DMS114 treated with DMSO at 0.1 percent for 48 hours (cell line): ENCODE measurements at regions not wholly inside any gene's neighbourhood (a gene's known extent, or its start where the extent isn't known, plus 50 kb on each side); places are given as distances from the start of the nearest gene placed in this dataset.

ENCODE experiments used
- DNase-seq: peaks from one replicate; lab custom pipeline; 2025; ENCODE audit not compliant: unreplicated experiment; lab: John Stamatoyannopoulos, UW

- no peak for DNase-seq
Measured at GRCh38 chr1:56394298-56394697, 185.1 kb downstream of the PLPP3 start.

DNA sequence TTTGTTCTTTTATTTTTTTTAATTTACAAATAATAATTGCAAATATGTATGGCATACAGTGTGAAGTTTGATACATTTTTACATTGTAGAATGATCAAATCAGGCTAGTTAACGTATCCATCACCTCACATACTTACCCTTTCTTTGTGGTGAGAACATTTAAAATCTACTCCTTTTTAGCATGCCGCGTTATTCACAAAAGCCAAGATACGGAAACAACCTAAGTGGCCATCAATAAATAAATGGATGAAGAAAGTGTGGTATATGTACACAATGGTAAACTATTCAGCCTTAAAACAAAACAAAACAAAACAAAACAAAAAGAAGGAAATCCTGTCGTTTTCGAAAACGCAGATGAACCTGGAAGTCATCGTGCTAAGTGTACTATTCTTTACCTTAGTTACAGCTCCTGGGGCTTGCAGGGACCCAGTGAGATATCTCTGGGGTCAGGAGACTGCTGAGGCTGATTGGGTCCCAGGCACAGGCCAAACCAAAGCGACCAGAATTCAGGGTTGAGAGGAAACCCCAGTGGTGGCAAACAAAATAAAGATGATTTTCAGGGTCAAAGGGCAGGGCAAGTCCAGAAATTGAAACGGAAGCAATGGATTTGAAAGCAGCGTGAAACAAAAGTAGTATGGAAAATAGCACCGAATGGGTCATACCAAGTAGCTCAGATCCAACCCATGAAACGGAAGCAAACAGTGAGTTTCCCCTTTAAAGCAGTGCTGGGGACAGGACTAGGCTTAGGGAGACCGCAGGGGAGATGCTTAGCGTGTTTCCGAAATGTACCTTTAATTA is 188.2 kb downstream of the PLPP3 start:
- no peak for DNase-seq

DNA sequence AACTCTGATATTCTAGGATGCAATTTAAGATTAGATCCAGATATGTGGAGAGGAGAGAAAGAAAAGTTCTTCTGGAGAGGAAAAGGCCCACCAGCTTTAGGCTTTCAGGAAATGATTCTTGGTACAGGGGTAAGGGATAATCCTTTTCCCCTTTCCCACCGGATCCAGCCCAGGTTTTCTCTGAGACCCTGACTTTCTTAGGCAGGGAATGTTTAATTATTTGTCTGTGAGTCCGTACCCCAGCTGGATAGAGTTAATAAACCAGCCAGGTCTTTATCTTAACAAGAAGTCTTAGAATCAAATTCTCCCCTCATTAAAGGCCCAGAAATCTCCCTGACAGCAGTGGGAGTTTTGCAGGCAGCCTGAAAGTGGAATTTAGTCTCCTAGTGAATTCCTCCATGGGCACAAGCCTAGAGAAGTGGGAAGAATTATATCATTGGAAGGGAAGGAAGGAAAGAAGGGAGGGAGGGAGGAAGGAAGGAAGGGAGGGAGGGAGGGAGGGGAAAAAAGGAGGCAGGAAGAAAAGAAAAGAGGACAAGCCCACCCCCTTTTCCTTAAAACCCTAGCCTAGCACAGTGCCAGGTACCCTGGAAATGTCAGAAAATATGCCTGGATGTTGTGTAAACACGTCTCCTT is 189.0 kb downstream of the PLPP3 start:
- no peak for DNase-seq

DNA sequence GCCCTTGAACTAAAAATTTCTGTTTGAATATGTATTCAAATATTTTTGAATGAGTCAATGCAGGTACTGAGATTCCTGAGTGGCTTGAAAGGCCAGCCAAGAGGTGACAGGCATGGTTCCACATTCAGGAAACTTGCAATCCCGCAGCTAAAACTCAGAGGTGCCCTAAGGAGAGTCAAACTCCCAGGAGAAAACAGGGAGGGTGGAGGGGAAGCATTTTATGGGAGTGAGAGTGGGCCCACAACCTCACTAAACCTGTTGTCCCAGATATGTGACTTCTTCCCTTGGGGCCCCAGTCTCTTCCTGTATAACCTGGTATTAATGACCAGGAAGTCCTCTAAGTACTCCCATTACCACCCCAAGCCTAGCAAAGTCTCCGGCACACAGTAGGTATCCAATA is 189.6 kb downstream of the PLPP3 start:
- DNase-seq, result no peak

DNA sequence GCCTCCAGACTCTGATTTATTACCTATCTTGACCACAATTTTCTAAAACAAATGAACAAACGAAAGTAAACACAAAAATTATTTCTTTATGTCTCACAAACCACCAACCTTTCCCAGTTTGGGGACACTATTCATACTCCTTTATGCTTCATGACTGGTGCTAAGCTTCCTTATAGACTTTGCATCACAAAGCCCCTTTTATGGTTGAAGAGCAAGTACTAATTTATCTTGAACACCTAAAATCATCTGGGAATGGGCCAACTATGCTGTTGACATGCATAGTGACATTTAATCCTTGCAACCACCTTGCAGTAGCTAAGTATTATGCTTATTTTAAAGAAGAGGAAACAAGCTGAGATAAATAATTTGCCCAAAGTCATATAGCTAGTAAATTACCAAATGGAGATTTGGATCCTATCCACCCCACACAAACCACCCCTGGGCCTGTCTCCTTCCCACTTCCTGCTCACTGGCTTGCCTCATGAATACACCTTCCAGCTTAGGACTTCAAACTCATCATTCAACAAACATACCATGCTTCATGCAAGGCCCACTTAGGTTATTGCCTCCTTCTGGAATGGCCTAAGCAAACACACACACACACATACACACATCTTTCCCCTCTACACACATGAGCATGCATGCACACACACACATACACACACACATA is 192.2 kb downstream of the PLPP3 start:
- no peak for DNase-seq

DNA sequence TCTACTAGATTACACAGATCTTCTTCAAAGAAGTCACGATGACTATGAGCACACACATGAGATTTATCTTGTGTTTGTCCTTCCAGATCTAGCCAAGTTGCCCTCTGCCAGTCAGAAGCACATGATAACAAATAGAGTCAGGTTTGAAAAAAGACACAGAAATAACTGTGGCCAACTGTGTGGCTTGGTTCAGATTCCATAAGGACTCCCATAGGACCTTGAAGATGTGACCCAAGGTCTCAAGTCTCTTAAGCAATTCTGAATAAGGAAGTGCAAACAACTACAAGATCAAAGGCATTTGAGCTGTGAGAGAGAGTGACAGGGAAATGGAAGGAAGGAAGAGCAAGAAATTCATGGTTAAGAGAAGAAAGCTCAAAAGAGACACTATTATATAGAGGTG is 194.0 kb downstream of the PLPP3 start:
- DNase-seq, result no peak

GRCh38 chr1:56382929-56383328 is 196.4 kb downstream of the PLPP3 start:
- DNase-seq, result no peak

DNA sequence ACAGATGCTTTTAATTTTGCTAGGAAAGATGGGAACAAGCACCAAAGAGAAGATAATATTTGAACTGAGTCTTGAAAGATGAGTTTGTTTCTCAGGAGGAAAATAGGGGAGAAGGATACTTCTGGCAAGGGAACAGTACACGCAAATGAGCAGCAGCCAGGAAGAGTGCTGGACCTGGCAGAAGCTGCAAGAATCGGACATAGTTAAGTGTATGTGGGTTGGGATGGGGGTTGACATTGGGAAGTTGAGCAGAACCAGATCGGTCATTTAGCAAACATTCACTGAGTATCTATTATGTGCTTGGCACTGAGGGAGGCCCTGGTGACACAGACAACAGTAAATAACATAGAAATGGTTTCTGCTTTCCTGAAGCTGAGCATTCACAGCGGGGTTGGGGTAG is 198.8 kb downstream of the PLPP3 start:
- no peak for DNase-seq

DNA sequence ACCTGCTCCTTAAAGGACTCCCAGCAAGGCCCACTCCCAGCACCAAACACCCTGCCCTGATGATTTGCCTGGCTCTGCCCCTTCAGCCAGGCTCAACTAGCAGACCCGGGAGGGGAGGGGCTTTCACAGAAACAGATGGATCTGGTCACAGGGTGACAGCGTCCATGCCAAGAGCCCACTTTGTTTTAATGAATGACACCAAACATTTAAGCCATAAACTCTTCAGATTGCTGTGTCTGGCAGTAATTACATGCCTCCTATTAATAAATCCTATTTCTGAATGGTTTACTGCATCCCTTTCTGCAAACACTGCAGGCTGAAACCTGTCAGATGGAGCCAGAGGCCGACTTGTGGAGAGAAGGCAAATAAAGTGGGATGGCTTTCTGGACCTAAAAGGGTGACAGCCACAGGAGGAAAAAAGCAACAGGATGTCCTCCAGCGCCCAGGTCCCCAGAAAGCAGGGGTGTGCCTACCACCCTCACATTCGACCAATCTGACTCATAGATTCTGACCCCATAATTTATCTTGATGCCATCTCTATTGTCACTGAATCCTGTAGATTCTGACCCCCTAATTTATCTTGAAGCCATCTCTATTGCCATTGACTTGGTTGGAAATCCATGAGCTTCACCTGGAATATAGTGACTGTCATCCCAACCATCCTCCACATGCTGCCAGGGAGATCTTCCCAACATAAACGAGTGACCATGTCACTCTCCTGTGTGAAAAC is 200.9 kb downstream of the PLPP3 start:
- no peak for DNase-seq

DNA sequence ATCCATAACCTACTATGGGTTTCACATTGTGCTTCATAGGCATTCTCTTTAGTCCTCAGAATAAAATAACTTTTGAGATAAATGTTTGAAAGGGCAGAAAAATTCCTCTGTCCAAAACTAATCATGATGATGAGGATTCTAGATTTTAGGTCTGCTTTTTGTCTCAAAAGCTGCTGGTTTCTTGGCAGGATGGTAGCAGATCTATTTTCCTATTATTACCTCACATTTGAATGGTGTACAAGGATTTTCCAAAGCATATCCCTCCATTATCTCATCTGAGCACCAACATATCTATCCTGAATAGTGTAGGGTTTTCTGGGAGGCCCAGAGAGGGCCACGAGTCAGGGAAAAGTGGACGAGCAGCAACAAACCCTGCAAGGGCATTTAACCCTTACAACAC is 201.9 kb downstream of the PLPP3 start:
- no peak for DNase-seq

DNA sequence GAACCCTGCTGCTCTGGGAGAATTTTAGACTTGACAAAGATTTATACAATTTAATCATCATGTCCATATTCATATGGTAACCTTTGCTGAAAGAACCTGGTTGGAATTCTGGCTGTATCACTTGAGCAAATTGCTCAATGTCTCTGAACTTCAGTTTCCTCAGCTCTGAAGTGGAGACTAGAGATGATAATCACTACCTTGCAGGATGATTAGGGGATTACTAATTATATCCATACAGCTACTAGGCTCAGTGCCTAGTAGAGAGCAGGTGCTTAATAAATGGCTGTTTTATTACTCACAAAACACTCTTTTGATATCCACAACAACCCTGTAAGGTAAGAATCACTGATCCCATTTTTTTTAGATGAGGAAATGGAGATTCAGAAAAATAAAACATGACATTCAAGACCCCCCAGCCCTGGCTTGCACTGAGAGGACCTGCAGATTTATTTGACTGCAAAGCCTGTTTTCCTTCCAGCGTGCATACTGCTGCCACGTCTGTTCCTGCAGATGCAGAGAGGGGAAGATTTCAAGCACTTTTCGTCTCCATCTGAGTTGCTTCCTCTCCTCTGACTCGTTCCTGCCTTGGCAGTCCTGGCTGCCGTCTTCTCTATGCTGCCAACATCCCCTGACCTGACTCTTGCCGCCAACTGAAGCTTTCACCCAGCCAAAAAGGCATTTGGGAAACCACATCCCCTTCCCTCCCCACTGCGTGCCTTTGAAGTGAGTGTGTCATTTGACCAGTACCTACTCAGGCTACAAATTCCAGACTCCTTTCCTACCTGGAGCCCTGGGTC is 203.0 kb downstream of the PLPP3 start:
- no peak for DNase-seq

- DNase-seq, result no peak
Measured at GRCh38 chr1:56375326-56375804, 204.0 kb downstream of the PLPP3 start.

GRCh38 chr1:56374026-56374974 is 205.1 kb downstream of the PLPP3 start:
- no peak for DNase-seq

- no peak for DNase-seq
Measured at GRCh38 chr1:56370513-56370912, 208.8 kb downstream of the PLPP3 start.

DNA sequence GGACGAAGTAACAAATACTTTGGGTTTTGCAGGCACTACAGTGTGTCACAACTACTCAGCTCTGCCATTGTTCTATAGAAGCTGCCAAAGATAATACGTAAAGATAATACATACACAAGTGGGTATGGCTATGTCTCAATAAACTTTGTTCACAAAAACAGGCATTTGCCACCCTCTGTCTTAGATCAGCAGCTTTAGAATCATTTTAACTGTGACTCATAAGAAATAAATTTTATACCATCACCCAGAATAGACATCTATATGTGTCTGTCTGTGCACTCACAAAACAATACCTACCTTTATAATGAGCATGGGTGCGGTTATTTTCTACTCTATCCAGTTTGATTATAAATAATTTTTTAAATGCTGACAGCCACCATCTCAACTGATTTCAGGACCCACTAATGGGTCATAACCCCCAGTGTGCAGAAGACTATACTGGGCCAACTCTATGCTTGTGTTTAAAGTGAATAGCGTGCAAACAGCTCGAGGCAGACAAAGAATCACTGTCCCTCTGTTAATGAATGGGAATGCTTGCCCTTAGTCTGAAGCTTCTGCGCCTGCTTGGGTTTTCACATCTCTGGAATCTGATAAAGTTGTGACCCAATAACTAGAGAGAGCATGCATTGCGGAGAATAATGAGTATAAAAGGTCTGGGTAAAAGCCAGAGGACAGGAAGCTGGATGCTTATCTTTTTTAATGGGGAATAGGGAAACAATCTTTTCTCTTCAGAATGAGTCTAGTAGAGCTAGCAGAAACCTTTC is 216.2 kb downstream of the PLPP3 start:
- DNase-seq, result no peak

- DNase-seq, result no peak
Measured at GRCh38 chr1:56360021-56360420, 219.3 kb downstream of the PLPP3 start.

DNA sequence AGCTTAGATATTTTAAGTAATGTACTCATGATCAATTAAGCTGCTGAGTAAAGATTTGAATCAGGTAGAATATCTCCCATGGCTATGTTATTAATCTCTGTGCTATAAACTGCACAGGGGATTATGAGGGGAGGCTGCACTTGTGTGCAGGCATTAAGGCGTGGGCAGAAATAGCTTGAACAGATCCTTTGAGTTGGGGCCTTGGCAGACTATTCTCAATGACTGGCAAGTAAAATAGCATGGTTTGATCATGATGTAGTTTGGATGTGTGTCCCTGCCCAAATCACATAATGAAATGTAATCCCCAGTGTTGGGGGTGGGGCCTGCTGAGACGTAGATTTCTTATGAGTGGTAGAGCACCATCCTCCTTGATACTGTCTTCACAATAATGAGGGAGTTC is 220.3 kb downstream of the PLPP3 start:
- no peak for DNase-seq

DNA sequence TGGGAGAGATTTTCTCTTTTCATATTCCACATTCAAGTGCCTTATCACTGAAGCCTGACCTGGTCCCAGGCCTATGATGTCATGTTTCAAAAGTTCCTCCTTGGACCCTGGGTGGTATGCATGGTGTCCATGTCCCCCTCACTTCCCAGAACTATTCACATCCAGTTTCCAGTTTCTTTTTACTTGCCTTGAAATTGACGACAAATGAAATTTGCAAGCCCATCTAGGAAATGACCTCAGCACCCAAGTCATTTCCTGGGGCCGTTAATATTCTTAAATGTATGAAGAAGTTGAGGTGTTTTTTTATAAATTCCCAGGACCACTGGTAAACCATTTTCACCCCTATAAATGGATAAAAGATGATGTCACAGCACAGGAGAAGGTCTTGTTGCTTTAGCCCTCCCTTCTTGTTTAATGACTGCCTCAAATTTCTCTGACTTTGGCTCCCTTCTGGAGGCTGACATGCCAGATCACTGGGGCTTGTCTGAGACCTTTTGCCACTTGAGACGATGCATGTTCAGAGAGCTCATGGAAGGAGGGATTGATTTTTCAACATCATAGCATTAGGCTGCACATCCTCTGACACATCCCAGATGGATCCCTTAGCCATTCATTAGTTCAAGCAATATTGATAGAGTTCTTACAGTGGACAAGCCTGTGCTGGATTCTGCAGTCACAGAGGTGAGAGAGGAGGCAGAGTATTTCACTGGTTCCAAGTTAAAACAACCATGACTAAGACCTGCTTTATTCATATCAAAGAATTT is 221.3 kb downstream of the PLPP3 start:
- DNase-seq, result no peak
